ENCODE measurements at regions not wholly inside any gene's neighbourhood (a gene's known extent, or its start where the extent isn't known, plus 50 kb on each side); places are given as distances from the start of the nearest gene placed in this dataset.

- DNase-seq (ENCODE audit: extremely low spot score in 2 of 2), result no peak
- intact Hi-C loops (cut with DNase I), result no loop called here
Observed at GRCh38 chr5:8598996-8599395, 730.0 kb downstream of the MTRR start.

GRCh38 chr5:8600843-8601242, 731.9 kb downstream of the MTRR start:
- no peaks in the 10 kb centered on the region for H3K4me1 ChIP-seq
- no peaks in the 10 kb centered on the region for H3K27me3 ChIP-seq
- intact Hi-C loops (cut with DNase I), result no loop called here
- no peaks in the 10 kb centered on the region for H3K36me3 ChIP-seq
- DNase-seq (ENCODE audit: extremely low spot score in 2 of 2), result no peak
- no peak for TF ChIP-seq POLR2AphosphoS5 (IDR thresholded peaks at IDR 0.05; ENCODE audit: insufficient read depth in 1 of 2, low read depth in 1 of 2)
- no peak for TF ChIP-seq CTCF (IDR thresholded peaks at IDR 0.05)
- no peak for TF ChIP-seq POLR2A (IDR thresholded peaks at IDR 0.05)
- no peaks in the 10 kb centered on the region for H3K9me3 ChIP-seq
- no peak overlapping the region for H3K27ac ChIP-seq
- no peak overlapping the region for H3K4me3 ChIP-seq

More at GRCh38 chr5:8598996-8599395, 730.0 kb downstream of the MTRR start:
- H3K36me3 ChIP-seq, result no peaks in the 10 kb centered on the region
- no peak overlapping the region for H3K27ac ChIP-seq
- no peak overlapping the region for H3K4me3 ChIP-seq
- TF ChIP-seq POLR2AphosphoS5 (IDR thresholded peaks at IDR 0.05; ENCODE audit: insufficient read depth in 1 of 2, low read depth in 1 of 2), result no peak
- TF ChIP-seq CTCF (IDR thresholded peaks at IDR 0.05), result no peak
- no peak for TF ChIP-seq POLR2A (IDR thresholded peaks at IDR 0.05)
- H3K9me3 ChIP-seq, result no peaks in the 10 kb centered on the region
- H3K4me1 ChIP-seq, result no peaks in the 10 kb centered on the region
- H3K27me3 ChIP-seq, result no peaks in the 10 kb centered on the region

GRCh38 chr5:8601831-8602354, 732.9 kb downstream of the MTRR start:
- DNase-seq (ENCODE audit: extremely low spot score in 2 of 2), result no peak
- Histone ChIP-seq H3K27me3 (no peaks in the 10 kb centered on the region), H3K4me1 (no peaks in the 10 kb centered on the region), H3K36me3 (no peaks in the 10 kb centered on the region), H3K27ac (no peak overlapping the region), H3K9me3 (no peaks in the 10 kb centered on the region), H3K4me3 (no peak overlapping the region)
- TF ChIP-seq CTCF (IDR thresholded peaks at IDR 0.05) (no peak), POLR2AphosphoS5 (IDR thresholded peaks at IDR 0.05; ENCODE audit: insufficient read depth in 1 of 2, low read depth in 1 of 2) (no peak), POLR2A (IDR thresholded peaks at IDR 0.05) (no peak)
- intact Hi-C loops (cut with DNase I), result no loop called here

- Histone ChIP-seq H3K27ac (no peak overlapping the region), H3K27me3 (no peaks in the 10 kb centered on the region), H3K9me3 (no peaks in the 10 kb centered on the region), H3K4me3 (no peak overlapping the region), H3K4me1 (no peaks in the 10 kb centered on the region), H3K36me3 (no peaks in the 10 kb centered on the region)
- no peak for DNase-seq (ENCODE audit: extremely low spot score in 2 of 2)
- TF ChIP-seq POLR2A (IDR thresholded peaks at IDR 0.05), result no peak
- TF ChIP-seq CTCF (IDR thresholded peaks at IDR 0.05), result no peak
- no peak for TF ChIP-seq POLR2AphosphoS5 (IDR thresholded peaks at IDR 0.05; ENCODE audit: insufficient read depth in 1 of 2, low read depth in 1 of 2)
- intact Hi-C loops (cut with DNase I), result no loop called here
Observed at GRCh38 chr5:8606231-8606630, 737.3 kb downstream of the MTRR start.

GRCh38 chr5:8611067-8611466, 742.1 kb downstream of the MTRR start:
- no peak overlapping the region for H3K4me3 ChIP-seq
- intact Hi-C loops (cut with DNase I), result no loop called here
- TF ChIP-seq CTCF (IDR thresholded peaks at IDR 0.05), result no peak
- no peak for TF ChIP-seq POLR2AphosphoS5 (IDR thresholded peaks at IDR 0.05; ENCODE audit: insufficient read depth in 1 of 2, low read depth in 1 of 2)
- no peak for TF ChIP-seq POLR2A (IDR thresholded peaks at IDR 0.05)

More at GRCh38 chr5:8611067-8611466, 742.1 kb downstream of the MTRR start:
- Histone ChIP-seq H3K36me3 (no peaks in the 10 kb centered on the region), H3K4me1 (no peaks in the 10 kb centered on the region), H3K27ac (no peak overlapping the region), H3K9me3 (no peaks in the 10 kb centered on the region), H3K27me3 (no peaks in the 10 kb centered on the region)
- DNase-seq (ENCODE audit: extremely low spot score in 2 of 2), result no peak
